ENCODE measurements at regions not wholly inside any gene's neighbourhood (a gene's known extent, or its start where the extent isn't known, plus 50 kb on each side); places are given as distances from the start of the nearest gene placed in this dataset.

DNA sequence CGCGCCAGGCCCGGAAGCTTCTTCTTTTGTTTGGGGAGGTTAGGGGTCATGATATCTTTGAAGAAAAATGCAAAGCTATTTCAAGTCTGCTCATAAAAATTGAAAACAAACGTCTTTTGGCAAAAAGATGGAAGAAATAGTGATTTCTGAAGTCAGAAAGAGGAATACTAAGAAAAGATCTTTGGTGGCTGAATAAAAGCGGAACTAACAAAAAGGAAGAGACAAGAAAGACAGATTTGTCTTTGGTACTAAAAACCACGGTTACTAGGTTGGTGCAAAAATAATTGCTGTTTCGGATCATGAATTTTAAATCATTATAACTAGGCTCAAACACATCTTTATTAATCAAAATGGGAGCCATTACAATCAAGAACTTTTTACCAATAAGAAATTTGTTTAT is 164.6 kb upstream of the TRIB2 start:
- no peak for DNase-seq (ENCODE audit: low read depth in 2 of 2)
- no peak overlapping the region for H3K4me3 ChIP-seq (replicated peaks in 1 of 2; ENCODE audit: low read depth in 2 of 2, low read length in 2 of 2)
- TF ChIP-seq CTCF (IDR thresholded peaks at IDR 0.05; ENCODE audit: low read depth, low read length): no peak

GRCh38 chr2:12554224-12555011 is 162.3 kb upstream of the TRIB2 start:
- no peak for DNase-seq (ENCODE audit: low read depth in 2 of 2)
- no peak for TF ChIP-seq CTCF (IDR thresholded peaks at IDR 0.05; ENCODE audit: low read depth, low read length)
- no peak overlapping the region for H3K4me3 ChIP-seq (replicated peaks in 1 of 2; ENCODE audit: low read depth in 2 of 2, low read length in 2 of 2)

DNA sequence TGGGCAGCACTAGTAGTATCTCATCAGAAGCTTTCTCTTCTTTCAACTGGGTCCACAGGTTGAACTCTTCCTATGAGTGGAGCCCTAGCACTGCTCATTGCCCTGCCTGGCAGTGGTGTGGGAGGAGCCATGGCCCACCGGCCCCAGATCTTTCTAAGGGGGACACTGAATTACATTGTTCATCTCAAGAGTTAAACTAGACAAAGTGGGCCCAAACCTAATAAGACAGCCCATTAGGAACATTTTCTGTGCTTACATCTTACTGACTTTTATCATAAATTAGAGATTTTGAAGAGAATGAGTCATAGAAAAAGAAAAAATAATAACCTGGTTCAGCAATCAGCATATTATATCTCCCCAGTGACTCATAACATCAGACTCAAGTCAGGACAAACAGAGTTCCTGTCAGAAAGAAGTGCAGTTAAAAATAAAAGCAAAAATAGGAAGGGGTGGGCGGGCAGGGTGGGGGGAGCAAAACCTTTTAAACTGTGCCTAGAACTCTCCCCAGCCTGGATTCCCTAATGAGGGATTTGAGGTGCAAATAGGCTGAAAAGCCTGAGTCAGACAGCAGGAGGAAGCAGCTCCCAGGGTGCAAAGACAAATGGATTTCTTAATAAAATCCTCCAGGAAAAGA is 161.6 kb upstream of the TRIB2 start:
- H3K4me3 ChIP-seq (replicated peaks in 1 of 2; ENCODE audit: low read depth in 2 of 2, low read length in 2 of 2): no peak overlapping the region
- DNase-seq (ENCODE audit: low read depth in 2 of 2): peak; percentile 62 to 65
- TF ChIP-seq CTCF (IDR thresholded peaks at IDR 0.05; ENCODE audit: low read depth, low read length): no peak

DNA sequence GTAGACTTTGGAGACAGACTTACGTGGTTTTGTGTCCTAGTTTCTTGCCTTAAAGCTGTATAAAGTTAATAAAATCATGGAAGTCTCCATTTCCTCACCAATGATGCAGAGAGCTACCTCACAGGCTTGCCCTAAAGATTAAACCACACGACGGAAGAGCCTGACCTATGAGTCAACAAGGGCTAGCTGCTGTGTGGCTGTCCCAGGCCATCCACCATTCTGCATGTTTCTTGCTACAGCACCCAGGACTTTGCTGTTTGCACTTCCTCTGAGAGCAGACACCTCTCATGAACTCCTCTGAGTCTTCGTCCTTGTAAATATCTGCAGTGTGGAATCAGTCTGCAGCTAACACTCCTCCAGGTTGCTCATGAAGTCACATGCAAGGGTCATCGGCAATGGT is 160.0 kb upstream of the TRIB2 start:
- DNase-seq (ENCODE audit: low read depth in 2 of 2): peak; percentile 57 to 79
- TF ChIP-seq CTCF (IDR thresholded peaks at IDR 0.05; ENCODE audit: low read depth, low read length): no peak
- no peak overlapping the region for H3K4me3 ChIP-seq (replicated peaks in 1 of 2; ENCODE audit: low read depth in 2 of 2, low read length in 2 of 2)

DNA sequence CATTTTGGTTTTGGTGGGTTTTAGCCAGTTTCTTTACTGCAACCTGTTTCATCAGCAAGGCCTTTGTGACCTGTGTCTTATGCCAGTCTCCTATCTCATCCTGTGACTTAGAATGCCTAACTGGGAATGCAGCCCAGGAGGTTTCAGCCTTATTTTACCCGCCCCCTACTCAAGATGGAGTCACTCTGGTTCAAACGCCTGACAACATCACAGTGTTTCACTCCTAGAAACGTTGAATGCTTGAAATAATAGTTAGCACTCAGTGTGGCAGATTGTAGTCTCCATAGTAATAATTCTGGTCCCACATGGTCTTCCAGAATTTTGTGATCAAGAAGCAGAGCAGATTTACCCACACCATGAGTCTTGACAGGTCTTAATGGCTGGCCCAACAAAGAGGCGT is 159.0 kb upstream of the TRIB2 start:
- H3K4me3 ChIP-seq (replicated peaks in 1 of 2; ENCODE audit: low read depth in 2 of 2, low read length in 2 of 2): no peak overlapping the region
- TF ChIP-seq CTCF (IDR thresholded peaks at IDR 0.05; ENCODE audit: low read depth, low read length): no peak
- DNase-seq (ENCODE audit: low read depth in 2 of 2): no peak

DNA sequence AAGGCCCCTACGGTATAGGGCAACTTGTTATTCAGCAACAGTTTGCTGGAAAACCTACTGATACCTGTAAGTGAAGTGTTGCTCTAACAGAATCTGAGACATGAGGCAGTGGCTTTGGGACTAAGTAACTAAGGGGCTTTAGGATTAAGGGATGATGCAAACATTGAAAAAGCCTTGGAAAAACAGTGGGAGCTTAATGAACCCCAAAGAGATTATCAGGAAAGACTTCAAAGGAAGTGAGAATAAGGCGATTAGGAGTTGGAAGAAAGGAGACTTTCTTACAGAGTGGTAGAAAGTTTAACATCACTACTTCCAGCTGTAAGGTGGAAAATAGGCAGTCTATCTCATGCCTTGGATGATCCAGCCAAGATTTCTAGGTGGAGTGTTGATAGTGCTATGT is 158.2 kb upstream of the TRIB2 start:
- DNase-seq (ENCODE audit: low read depth in 2 of 2): no peak
- H3K4me3 ChIP-seq (replicated peaks in 1 of 2; ENCODE audit: low read depth in 2 of 2, low read length in 2 of 2): no peak overlapping the region
- TF ChIP-seq CTCF (IDR thresholded peaks at IDR 0.05; ENCODE audit: low read depth, low read length): no peak

Data from cardiac fibroblast (primary cell).